GM18520 (cell line): ENCODE measurements at regions not wholly inside any gene's neighbourhood (a gene's known extent, or its start where the extent isn't known, plus 50 kb on each side); places are given as distances from the start of the nearest gene placed in this dataset.

Source experiments
- ATAC-seq: cut with Tn5 transposase; IDR thresholded peaks from one replicate; pipeline ENCODE4 v1.9.1; 2021; ENCODE audit not compliant: unreplicated experiment

DNA sequence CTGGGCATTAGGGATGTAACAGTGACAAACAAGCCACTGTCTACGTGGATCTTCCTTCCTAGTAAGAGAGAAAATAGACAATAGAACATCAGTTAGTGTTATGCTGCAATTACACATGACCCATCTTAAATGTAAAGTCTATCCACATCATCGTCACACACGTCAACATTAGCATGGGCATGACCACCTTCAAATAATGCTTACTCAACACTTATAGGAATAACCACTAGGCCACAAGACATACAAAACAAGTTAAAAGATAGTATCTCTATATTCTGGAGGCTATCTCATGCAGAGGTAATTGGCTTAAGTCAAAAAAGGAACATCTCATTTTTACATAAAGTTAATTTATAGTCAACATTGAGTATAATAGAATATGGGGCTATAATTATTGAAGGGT is 156.5 kb downstream of the MOXD1 start:
- ATAC-seq = no peak

DNA sequence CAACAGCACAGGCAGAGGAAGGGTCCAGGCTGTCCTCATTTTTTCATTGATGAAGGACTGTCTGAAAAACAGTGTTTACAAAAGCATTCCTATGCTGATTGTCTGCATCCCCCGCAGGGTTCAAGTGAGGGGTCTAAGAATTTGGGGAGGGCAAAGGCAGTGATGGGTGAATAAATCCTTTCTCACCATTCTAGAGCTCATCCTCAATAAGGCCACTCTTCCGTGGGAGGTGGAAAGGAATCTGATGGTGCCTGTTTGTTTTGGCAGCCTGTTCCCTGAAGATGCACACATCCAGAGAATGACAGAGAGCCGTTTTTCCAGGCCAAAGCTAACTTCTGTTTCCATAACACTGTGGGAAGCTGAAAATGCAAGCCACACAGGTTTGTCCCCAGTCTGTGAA is 164.5 kb downstream of the MOXD1 start:
- ATAC-seq = no peak

DNA sequence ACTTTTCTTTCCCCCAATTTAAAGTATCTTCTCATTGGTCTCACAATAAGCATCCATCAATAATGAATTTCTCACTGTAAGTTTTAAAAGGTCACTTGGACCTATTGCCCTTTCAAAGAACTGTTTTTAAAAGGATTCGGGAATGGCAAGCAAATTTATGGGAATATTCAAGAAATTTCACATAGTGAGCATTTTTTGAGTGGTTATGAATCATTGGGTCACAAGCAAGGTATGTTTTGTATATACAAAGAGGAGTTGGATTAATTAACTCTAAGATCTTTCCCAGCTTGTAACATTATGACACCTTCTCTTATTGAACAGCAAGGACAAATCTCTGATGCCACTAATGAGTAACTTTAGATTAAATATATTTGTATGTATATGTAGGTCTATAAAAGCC is 165.0 kb downstream of the MOXD1 start:
- ATAC-seq = no peak

DNA sequence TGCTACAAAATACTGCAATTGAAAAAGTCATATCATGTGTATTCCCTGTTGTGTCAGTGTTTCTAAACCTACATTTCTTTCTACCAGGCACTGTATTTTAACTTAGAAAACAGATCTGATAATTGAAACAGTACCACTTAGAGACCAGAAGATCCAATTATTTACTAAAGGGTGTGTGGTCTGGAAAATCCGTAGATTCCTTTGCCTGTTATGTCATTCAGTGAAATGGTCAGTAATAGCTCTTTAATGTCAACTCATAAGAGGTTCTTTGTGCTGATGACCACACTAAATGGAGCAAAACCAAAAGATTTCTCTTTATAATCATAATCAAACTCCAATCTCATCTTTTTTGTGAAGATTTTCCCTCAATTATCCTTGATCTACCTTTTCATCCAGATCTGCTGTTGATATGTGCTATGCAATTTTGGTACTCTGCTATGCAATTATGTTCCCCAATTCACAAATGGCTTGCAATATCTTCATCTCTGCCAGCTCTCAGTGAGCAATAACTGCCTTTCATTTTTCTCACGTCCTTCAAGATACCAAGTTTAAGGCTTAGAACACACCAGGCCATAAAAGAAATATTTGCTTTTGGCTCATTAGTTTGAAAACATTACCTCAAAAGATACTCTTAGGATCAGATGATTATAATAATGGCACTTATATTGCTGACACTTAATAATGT is 165.5 kb downstream of the MOXD1 start:
- ATAC-seq = no peak

DNA sequence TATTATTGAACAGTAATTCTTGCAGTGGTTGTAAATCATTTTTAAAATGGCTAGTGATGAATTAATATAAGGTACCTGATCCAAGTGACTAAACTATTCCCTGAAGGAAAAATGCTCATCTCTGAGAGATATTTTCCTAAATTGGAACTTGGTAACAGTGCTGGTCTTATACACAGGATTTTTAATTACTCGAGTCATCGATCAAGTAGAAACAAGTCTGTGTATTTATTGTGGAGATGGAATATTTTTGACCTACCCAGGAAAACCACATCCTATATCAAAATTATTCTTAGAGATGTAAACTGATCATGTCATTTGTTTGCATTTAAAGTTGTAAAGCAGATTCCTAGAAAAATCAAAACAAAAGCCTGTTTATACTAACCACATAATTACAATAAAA is 166.9 kb downstream of the MOXD1 start:
- ATAC-seq = no peak

DNA sequence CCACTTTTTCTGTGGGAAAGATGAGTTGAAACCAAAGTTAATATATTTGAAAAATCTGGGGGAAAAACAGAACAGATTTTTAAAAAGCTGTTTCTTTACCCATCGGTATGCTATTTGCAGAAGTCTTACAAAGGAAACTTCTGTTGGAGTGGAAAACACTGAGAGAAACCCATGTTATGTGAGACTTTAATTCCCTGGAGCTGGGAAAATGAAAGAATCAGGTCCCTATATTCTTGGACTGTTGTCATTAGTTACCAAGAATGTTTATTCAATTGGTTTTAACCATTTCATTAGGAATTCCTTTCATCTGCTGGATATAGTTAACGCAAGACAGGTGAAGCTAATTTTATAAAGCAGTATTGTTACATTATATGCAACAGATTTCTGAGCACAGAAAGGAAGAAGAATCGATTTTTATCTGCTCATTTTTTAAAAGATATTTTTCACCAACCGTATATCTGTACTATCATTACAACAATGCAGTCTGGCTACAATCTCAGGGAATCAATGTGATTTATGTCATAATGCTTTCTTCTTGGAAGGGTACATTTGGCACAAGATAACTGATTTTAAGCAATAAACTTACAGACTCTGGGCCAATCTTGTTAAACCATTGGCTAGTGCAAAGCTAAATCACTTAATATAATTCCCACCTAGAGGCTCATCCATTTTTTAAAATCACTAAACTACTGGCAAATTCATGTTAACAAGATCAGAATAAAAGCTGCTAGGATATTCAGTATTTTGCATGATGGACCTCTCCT is 170.0 kb downstream of the MOXD1 start:
- no peak for ATAC-seq

DNA sequence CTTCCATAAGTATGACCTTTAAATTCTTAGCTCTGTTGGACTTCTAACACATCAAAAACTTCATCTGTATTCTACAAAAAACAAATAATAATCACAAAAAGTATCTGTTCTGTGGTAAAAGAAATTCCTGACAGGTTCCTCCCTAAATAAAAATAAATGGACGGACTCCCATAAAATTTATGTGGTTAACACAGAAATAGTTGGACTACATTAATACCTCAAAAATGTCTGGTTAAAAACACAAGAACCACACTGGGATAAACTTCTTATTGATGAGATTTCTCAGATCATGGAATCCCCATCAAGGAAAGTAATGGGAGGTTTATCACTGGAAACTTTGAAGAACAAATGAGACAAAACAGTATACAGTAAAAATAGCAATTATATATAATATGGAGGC is 172.4 kb downstream of the MOXD1 start:
- ATAC-seq = no peak

DNA sequence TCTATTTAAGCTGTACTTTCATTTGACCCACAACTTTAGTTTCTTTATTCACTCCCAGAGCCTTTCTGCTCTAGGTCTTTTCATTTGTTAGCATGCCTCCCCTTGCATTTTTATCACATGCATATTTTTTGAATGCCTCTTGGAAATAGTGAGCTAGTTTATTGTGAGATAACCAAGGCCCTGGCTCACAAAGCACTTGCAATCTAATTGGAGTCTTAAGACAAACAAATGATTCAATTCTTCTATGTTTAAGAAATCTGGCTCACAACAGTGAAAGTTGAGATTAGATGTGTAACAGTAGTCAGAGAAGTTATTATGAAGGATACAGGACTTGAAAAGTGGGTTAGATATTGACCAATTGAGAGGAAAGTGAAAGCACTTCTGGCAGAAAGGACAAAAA is 173.4 kb downstream of the MOXD1 start:
- ATAC-seq = no peak

DNA sequence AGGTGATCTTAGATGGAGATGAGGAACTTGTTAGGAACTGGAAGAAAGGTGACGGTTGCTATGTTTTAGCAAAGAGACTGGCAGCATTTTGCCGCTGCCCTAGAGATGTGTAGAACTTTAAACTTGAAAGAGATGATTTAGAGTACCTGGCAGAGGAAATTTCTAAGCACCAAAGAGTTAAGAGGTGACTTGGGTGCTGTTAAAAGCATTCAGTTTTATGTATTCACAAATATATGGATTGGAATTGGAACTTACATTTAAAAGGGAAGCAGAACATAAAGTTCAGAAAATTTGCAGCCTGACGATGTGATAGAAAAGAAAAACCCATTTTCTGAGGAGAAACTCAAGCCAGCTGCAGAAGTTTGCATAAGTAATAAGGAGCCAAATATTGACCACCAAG is 176.3 kb downstream of the MOXD1 start:
- ATAC-seq = no peak

DNA sequence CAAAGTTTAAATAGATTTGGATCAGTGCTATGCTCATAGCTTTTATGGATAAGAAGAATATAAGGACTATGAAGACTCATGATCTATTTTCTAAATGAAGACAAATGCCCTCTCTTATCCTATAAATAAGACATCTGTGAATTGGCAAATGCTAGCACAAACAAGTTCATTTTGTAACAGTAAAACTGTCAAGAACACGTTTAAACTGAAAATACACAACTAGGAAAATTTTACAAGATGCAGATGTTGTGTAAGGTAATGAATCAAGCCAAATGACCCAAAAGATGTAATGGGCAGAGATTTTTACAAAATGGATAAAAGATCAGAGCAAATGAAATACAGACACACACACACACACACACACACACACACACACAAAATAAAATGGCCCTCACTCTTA is 180.5 kb downstream of the MOXD1 start:
- no peak for ATAC-seq

DNA sequence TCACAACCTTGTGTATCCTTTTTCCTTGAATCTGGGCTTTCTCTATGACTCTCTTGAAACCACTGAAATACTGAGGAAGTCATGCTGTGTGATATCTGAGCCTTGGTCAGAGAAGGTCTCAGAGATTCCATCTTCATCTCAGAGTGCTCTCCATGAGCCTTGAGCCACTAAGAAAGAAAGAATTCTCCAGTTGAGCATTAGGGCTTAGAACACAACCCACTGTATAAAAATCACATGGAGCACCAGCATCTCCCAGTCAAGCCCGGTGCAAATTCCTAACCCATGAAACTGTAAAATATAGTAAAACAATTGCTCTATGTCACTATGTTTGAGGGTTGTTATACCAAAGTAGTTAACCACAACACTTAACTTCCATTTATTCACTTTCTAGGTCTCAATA is 181.4 kb downstream of the MOXD1 start:
- no peak for ATAC-seq

DNA sequence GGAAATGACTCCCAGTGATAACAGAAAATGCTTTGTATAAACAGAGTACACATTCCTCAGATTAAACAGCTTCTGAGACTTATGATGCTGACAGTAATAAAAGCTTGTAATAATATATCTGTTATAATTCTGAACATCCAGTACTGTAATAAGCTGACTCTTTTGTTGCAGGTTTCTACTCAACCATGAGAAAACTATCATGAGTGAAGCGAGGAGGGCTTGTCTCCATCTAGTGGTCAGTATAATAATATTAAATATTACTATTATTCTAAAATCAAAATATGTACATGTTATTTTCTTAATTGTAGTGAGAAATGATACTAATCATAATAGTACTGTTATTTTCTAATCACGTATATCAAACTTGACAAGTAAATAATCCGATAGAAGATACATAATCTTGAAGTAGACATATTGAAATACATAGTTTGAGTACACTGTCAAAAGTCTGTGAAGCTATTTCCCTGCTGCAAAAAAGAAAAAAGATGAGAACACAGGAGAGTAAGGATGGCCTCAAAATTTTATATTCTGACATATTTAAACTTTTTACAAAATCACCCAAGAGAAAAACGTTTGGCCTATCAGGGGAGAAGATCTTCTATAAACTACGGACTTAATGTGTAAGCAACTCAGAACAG is 183.1 kb downstream of the MOXD1 start:
- ATAC-seq = no peak

DNA sequence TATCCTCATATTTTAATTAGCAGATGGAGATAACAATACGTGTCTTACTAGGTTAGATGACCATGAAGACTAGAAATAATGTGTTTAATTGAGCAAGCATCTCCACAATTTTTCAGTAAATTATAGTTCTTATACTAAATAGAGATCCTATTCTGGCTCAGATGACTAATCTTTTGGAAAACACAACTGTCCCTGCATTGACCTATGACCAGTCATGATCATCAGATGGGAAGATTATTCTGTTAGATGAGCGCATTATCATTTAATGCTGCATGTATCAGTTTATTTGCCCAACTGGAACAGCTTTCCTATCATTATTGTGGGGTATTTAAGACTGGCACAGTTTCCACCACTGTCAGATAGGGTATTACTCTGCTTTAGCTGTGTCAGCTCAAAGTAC is 185.5 kb downstream of the MOXD1 start:
- no peak for ATAC-seq

DNA sequence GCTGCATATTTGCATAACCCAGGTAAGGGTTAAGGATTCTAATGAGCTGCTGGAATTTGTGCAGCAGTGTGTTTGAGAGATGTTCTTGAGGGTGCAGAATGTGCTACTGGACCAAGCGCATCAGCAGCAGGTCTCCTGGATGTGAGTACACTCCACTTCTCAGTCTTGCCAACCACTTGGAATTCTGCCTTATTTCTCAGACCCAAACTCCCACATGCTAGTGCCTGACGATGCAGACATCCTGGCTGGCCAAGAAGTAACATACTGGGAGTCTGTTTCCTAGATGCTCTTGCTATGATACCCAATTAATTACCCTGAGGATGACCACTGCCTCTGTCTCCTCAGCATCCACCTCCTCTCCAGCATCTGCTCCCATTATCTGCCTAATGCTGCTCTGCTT is 186.6 kb downstream of the MOXD1 start:
- no peak for ATAC-seq

DNA sequence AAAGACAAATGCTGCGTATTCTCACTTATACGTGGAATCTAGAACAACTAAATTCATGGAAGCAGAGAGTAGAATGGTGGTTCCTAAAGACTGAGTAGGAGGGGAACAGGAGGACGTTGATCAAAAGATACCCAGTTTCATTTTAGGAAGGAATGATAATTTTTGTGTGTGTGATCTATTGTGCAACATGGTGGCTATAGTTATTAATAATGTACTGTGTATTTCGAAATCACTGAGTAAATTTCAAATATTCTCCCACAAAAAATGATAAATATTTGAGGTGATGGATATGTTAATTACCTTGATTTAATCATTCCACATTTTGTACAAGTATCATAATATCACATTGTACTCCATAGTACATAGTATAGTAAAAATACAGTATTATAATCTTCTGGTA is 187.5 kb downstream of the MOXD1 start:
- no peak for ATAC-seq

DNA sequence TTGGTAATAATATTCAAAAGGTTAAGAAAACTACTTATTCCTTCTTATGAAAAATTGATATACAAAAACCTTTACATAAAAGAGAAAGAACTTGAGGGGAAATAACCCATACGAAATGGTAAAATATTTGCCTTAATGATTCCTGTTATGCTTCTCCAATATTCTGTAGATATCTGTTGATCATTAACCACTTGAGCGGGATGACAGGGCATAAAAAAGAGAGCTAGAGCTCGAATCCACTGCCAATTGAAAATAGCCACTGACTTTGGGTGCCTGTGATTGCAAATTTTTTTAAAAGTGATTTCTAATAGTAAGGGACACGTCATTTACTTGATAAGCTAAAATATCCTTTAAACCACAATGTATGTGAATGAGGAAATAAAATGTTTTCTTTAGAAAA is 188.1 kb downstream of the MOXD1 start:
- ATAC-seq = no peak

DNA sequence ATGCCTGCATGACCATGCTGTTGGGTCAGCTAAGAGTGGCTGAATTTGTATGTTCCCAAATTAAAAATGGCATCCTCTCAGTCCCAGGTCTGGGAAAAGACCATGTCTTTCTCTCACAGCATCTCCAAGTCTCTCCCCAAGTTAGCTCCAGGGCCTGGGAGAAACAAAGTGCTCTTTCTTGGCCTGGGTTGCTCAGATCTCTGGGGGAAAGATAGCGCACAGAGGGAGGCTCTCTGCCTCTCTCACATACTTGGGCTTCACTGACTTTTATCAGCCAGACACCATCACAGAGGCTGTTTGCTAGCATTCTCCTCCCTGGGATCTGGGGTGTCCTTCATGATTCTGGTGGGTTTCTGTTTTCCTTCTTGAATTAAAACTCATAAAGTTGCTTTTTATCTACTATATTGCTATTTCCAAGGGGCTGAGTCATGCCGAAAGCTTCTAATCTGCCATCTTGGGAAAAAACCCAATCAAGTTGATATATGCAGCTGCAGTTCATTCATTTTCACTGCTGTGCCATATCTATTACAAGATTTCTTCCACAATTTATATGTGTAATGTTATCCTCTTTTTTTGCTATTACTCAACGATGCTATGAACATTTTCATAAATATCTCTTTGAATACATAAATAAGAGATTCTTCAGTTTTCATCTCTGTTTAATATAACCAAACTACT is 190.2 kb downstream of the MOXD1 start:
- ATAC-seq = no peak

DNA sequence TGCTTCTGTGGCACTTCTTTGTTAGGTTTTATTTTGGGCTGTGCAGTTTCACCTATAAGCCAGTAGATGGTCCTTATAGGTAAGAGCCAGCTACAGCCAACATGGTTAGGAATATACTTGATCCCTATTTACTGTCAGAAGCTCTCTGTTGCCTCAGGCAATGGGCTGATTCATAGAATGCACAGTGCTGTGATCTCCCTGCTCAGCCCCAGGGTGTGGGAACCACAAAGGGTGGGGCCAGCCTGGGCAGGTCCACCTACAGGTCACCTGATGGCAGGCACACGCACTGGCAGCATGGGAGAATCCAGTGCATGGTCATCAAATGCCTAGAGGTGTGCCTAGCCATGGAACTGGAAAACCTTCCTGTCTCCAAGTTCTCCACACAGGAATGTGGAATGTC is 191.9 kb downstream of the MOXD1 start:
- ATAC-seq = no peak

DNA sequence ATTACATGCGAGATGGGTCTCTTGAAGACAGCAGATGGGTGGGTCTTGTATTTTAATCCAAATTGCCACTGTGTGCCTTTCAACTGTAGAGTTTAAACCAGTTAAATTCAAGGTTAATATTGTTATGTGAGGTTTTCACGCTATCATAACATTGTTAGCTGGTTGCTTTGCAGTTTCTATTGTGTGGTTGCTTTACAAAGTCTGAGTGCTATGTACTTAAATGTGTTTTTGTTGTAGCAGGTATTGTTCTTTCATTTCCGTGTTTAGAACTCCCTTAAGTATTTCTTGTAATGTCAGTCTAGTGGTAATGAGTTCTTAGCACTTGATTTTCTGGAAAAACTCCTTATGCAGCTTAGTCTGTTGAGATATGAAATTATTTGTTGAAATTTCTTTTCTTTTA is 193.3 kb downstream of the MOXD1 start:
- no peak for ATAC-seq

DNA sequence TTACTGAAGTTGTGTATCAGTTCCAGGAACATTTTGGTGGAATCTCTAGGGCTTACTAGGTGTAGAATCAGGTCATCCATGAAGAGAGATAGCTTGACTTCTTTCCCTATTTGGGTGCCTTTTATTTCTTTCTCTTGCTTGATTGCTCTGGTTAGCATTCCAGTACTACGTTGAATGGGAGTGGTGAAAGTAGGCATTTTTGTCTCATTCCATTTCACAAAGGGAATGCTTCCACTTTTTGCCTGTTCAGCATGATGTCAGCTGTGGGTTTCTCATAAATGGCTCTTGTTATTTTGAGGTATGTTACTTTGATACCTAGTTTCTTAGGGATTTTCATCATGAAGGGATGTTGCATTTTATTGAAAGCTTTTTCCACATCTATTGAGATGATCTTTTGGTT is 195.3 kb downstream of the MOXD1 start:
- ATAC-seq = no peak

DNA sequence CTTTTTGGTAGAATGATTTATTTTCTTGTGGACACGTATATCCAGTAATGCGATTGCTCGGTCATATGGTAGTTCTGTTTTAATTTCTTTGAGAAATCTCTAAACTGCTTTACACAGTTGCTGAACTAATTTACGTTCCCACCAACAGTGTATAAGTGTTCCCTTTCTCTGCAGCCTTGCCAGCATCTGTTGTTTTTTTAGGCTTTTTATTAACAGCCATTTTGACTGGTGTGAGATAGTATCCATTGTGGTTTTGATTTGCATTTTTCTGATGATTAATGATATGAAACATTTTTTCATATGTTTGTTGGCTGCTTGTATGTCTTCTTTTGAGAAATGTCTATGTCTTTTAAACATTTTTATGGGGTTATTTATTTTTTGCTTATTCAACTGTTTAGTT is 196.7 kb downstream of the MOXD1 start:
- no peak for ATAC-seq

DNA sequence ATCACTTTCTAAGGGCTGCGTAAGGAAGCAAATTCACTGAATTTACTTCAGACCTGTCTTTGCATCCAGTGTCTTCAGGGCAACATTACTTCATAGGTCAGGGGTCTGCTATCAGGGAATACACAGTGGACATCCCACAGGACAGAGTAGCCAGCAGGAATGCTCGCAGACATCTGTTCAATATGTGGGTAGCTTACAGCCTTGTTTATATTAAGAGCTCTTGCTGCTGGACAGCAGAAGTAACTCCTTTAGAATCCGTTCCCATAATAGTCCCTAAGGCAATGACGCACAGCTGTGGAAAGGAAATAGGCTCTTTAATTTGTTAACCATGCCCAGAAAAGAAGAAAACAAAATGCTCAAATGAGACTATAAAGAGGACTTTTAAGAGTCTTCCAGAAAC is 198.7 kb downstream of the MOXD1 start:
- ATAC-seq = no peak
